OCI-LY3 (cell line): ENCODE measurements at regions not wholly inside any gene's neighbourhood (a gene's known extent, or its start where the extent isn't known, plus 50 kb on each side); places are given as distances from the start of the nearest gene placed in this dataset.

ENCODE experiments used
- CTCF ChIP-seq: fragments of 200-600, 300-600 bp; sonication (generic); IDR thresholded peaks from 2 replicates; pipeline ENCODE4 v1.5.1; 2014; ENCODE audit warnings: antibody characterized with exemption, low read length, low read depth
- EZH2phosphoT487 ChIP-seq: fragments of 200-600 bp; shearing (Covaris generic); IDR thresholded peaks from 2 replicates; pipeline ENCODE4 v1.6.1; 2018; ENCODE audit warnings: antibody characterized with exemption, mixed run types, low read depth

DNA sequence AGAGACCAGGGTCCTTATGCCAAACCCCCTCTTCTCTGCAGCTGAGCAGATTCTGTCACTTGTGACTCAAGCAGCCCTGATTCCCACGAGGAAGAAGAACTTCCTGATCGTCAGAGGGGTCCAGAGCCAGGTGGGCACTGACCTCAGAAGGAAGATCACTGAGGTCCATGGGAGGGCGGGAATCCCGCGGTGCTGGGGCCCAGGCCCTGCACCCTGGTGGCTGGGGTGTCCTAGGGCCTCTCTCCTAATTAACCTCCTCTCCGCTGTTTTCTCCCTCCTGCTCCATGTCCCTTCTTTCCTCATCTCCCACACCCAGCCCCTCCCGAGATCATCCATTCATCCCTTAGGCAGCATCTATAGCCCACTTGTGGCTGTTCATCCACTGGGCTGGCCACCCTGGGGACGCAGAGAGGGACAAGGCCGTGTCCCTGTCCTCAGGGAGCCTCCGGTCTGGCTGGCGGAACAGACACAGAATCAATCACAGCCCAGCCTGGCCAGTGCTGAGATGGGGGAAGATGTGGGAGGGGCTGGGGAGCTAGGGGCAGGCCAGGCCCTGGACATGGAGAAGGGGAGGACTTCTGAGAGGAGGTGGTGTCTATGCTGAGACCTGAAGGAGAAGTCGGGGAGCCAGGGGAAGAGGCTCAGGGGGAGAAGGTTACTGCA is 638.3 kb downstream of the MATN1 start:
- no peak for TF ChIP-seq CTCF
- TF ChIP-seq EZH2phosphoT487: no peak
